Adrenal gland (tissue), 9 donors: ENCODE measurements at regions not wholly inside any gene's neighbourhood (a gene's known extent, or its start where the extent isn't known, plus 50 kb on each side); places are given as distances from the start of the nearest gene placed in this dataset.
A peak's percentile ranks its signal among the peaks of the same experiment; 100 is the strongest.

Source experiments
- DNase-seq, 7 donors: peaks; one replicate each; pipeline ENCODE4 v3.0.0-alpha.2; 2019 to 2020
- H3K27ac ChIP-seq, 5 donors: fragments of 200-600 bp; sonication (generic) in 4 of 5; 1 replicate in 3 of 5; 2 replicates in 2 of 5; pipeline versions ENCODE4 v1.5.1 to v1.8.0; 2016 to 2020; ENCODE audit warnings: mild to moderate bottlenecking in 1 of 5
- H3K27me3 ChIP-seq: fragments of 200-600 bp; 2 replicates; pipeline ENCODE4 v1.8.0; 2021
- H3K36me3 ChIP-seq, 2 donors: fragments of 200-600 bp; replicated peaks in 1 of 2; 1 replicate in 1 of 2; 2 replicates in 1 of 2; pipeline versions ENCODE4 v1.5.1 to v1.8.0; 2018 to 2022
- H3K4me1 ChIP-seq, 2 donors: fragments of 200-600 bp; replicated peaks in 1 of 2; 1 replicate in 1 of 2; 2 replicates in 1 of 2; pipeline versions ENCODE4 v1.5.1 to v1.8.0; 2018 to 2021
- H3K4me3 ChIP-seq, 4 donors: fragments of 200-600 bp; sonication (generic) in 3 of 4; one replicate each; pipeline ENCODE4 v1.5.1; 2016 to 2018
- H3K9me3 ChIP-seq, 3 donors: fragments of 200-600 bp; sonication (generic) in 1 of 3; replicated peaks in 1 of 3; 1 replicate in 2 of 3; 2 replicates in 1 of 3; pipeline versions ENCODE4 v1.5.1 to v1.8.0; 2016 to 2021
- POLR2A ChIP-seq, 2 donors: fragments of 450-650 bp; IDR thresholded peaks; one replicate each; pipeline ENCODE4 v1.6.1; 2017; ENCODE audit warnings: antibody characterized with exemption in 2 of 2, mild to moderate bottlenecking in 2 of 2, moderate library complexity in 1 of 2
- WGBS, 4 donors: extraction: QIAGEN DNeasy Blood & Tissue Kit in 2 of 4; methylation state at CpG; one replicate each; pipeline versions ENCODE4 v1.1.5 to v1.1.7; 2013 to 2017; 5-methylcytosine and 5-hydroxymethylcytosine counted together
- intact Hi-C, 2 donors: fragments of 100-400 bp; cut with DNase I; formaldehyde crosslinking; loops; one replicate each; pipeline versions ENCODE4 v1.14.1 to v1.15.0; 2022 to 2023
- TF ChIP-seq, protein P1 (sequence below), 6 experiments: fragments of 450-650 bp in 4 of 6; fragments of 200-600 bp in 2 of 6; sonication (generic) in 1 of 6; IDR thresholded peaks; 1 replicate in 5 of 6; 2 replicates in 1 of 6; pipeline versions ENCODE4 v1.5.1 to v1.8.0; 2016 to 2021; ENCODE audit warnings: antibody characterized with exemption in 6 of 6, mild to moderate bottlenecking in 2 of 6, moderate library complexity in 1 of 6
- donor health status: healthy with polysubstance abuse.
- donor health status: Bipolar disorder and iron deficiency.
- donor health status: DM: yes; HTN: yes; CAD: no.
- donor health status: DM: no; HTN: no; CAD: no.
- donor health status: DM: no; HTN: no; CAD: no.

DNA sequence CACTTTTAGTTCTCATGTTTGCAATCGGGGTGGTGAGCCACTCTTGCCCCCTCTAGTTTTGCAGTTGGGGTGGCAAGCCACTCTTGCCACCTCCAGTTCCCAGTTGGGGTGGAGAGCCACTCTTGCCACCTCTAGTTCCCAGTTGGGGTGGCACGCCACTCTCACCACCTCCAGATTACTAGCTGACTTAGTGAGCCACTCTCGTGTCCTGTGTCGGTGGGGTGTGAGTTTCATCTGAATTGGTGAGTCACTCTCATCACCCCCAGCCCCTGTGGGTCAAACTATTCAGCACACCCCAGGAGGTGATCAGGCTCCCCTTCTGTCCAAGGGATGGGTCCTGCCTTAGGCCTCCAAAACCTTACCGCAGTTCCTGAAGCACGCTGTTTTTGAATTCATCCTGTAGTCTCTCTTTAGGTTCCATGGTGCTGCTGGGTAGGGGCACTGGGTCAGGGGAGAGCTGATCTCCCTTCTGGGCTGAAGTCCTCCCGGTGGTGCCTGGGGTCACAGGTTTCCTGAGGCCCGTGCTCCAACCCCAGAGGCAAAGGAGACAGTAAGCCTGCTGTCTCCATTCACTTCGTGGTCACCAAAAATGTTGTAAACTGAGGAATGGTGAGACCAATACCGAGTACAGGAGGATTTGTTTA is 224.2 kb upstream of the SYNCRIP start:
- TF ChIP-seq POLR2A (IDR thresholded peaks at IDR 0.05) = no peak
- TF ChIP-seq, protein P1, sequence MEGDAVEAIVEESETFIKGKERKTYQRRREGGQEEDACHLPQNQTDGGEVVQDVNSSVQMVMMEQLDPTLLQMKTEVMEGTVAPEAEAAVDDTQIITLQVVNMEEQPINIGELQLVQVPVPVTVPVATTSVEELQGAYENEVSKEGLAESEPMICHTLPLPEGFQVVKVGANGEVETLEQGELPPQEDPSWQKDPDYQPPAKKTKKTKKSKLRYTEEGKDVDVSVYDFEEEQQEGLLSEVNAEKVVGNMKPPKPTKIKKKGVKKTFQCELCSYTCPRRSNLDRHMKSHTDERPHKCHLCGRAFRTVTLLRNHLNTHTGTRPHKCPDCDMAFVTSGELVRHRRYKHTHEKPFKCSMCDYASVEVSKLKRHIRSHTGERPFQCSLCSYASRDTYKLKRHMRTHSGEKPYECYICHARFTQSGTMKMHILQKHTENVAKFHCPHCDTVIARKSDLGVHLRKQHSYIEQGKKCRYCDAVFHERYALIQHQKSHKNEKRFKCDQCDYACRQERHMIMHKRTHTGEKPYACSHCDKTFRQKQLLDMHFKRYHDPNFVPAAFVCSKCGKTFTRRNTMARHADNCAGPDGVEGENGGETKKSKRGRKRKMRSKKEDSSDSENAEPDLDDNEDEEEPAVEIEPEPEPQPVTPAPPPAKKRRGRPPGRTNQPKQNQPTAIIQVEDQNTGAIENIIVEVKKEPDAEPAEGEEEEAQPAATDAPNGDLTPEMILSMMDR (IDR thresholded peaks at IDR 0.05) = no peak
- H3K36me3 ChIP-seq = no peaks in the 10 kb centered on the region
- intact Hi-C loops = no loop called here
- DNase-seq = peak in 3 of 7 donors; percentile 13 to 24 (median 17)
- H3K27ac ChIP-seq = peak overlapping the region in 4 of 5 donors; percentile 47 to 77 (median 72)
- H3K4me3 ChIP-seq = peak overlapping the region in 2 of 4 donors; percentile 20 to 47
- peaks cover 28 to 39% of the 10 kb centered on the region in 2 donors for H3K4me1 ChIP-seq
- no peaks in the 10 kb centered on the region for H3K9me3 ChIP-seq
- no peaks in the 10 kb centered on the region for H3K27me3 ChIP-seq
- 49 to 57% (median 54%) methylated on average over 9 to 10 of the region's 10 CpGs for WGBS, 4 donors

GRCh38 chr6:85866370-85866730 is 223.7 kb upstream of the SYNCRIP start:
- intact Hi-C loops = no loop called here
- Histone ChIP-seq H3K9me3 (no peaks in the 10 kb centered on the region), H3K27me3 (no peaks in the 10 kb centered on the region), H3K4me3 (peak overlapping the region in 2 of 4 donors; percentile 20 to 47), H3K4me1 (peaks cover 28 to 39% of the 10 kb centered on the region in 2 donors), H3K27ac (peak overlapping the region in 4 of 5 donors; percentile 47 to 77 (median 72)), H3K36me3 (no peaks in the 10 kb centered on the region)
- TF ChIP-seq, protein P1 (IDR thresholded peaks at IDR 0.05) = no peak
- no peak for TF ChIP-seq POLR2A (IDR thresholded peaks at IDR 0.05)
- WGBS, 4 donors = 25 to 46% (median 32%) methylated on average over 5 of the region's 5 CpGs
- DNase-seq = peak in 1 of 7 donors; percentile 20

DNA sequence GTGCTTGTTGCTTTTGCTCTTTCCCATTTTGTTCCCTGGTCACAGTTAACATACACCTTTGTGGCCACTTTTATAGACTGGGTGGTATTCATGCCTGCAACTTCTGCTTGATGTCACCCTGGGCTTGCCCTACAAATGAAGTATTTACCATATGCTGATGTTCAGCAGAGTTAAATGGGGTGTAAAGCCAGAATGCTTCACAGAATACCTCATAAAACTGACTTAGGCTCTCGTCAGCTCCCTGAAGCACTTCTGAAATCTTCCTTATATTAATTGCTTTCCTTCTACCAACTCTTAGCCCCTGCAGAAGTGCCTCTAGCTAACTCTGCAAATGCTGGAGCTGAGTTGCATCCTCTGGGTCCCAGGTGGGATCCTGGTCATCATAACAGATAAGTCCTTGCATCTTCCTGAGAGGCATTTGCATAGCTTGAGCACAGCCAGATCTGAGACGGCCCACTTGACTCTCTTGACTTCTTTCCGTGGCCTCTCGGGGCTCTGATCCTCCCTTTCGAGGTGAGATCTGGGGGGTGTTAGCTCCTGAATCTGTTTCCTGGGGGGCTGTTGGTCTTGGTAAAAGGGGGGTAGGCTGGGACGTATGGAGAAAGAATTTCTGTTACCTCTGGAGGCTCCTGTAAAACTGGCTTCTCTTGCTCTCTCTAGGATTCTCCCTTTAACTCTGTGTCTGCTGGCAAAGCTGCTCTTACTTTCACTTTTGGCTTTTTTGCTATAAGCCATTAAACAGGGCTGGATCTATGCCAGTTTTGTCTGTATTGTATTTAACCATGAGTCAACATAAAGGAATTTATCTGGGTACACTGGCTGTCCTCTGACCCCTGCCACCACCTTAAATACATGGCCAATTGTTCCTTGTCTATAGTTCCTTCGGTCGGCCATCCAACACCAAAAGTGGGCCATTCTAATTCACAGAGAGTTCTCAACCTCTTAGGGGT is 223.0 kb upstream of the SYNCRIP start:
- no peaks in the 10 kb centered on the region for H3K27me3 ChIP-seq
- no peaks in the 10 kb centered on the region for H3K9me3 ChIP-seq
- intact Hi-C loops = no loop called here
- H3K27ac ChIP-seq = peak overlapping the region in 4 of 5 donors; percentile 63 to 77 (median 72)
- no peak for TF ChIP-seq POLR2A (IDR thresholded peaks at IDR 0.05)
- TF ChIP-seq, protein P1 (IDR thresholded peaks at IDR 0.05) = no peak
- H3K36me3 ChIP-seq = no peaks in the 10 kb centered on the region
- DNase-seq = peak in 2 of 7 donors; percentile 27 to 31
- peaks cover 28 to 39% of the 10 kb centered on the region in 2 donors for H3K4me1 ChIP-seq
- H3K4me3 ChIP-seq = peak overlapping the region in 2 of 4 donors; percentile 20 to 47
- WGBS, 4 donors = 7 to 13% (median 10%) methylated on average over 6 to 8 of the region's 8 CpGs
